ENCODE measurements at regions not wholly inside any gene's neighbourhood (a gene's known extent, or its start where the extent isn't known, plus 50 kb on each side); places are given as distances from the start of the nearest gene placed in this dataset.

GRCh38 chr17:83024218-83024971, 55.0 kb upstream of the METRNL start (continued):
- TF ChIP-seq ZNF280A (IDR thresholded peaks at IDR 0.05; ENCODE audit: low read depth, partially characterized antibody) = no peak
- TF ChIP-seq PHF21A (IDR thresholded peaks at IDR 0.05; ENCODE audit: borderline replicate concordance, low read depth) = no peak

- BruUV-seq (replicated peaks) = no TSS peak
- FAIRE-seq = no peak
- Histone ChIP-seq H3K27ac (ENCODE audit: extremely low read depth, low read depth, low read length) (no peak overlapping the region), H4K20me1 (replicated peaks; ENCODE audit: control insufficient read depth, insufficient read depth, low read length) (no peaks in the 10 kb centered on the region), H3K9ac (ENCODE audit: insufficient read depth in 1 of 2, low read depth in 2 of 2, low read length in 2 of 2) (no peak overlapping the region), H3K9me1 (ENCODE audit: control insufficient read depth, insufficient read depth, low read length) (no peaks in the 10 kb centered on the region), H3K4me3 (no peak overlapping the region), H3K4me1 (replicated peaks in 1 of 2; ENCODE audit: control insufficient read depth in 2 of 2, insufficient read depth in 2 of 2, low read length in 2 of 2) (peaks cover 0 to 12% of the 10 kb centered on the region in 2 experiments; a peak in 2 of 5 replicates), H3K36me3 (ENCODE audit: control insufficient read depth, insufficient read depth, low read length) (peaks cover 6% of the 10 kb centered on the region; the same call in 2 of the 3 replicates), H3K27me3 (ENCODE audit: control insufficient read depth in 2 of 2, insufficient read depth in 2 of 2, low read length in 2 of 2) (no peaks in the 10 kb centered on the region), H2AFZ (ENCODE audit: low read depth, low read length) (no peak overlapping the region), H3K9me3 (replicated peaks; ENCODE audit: control insufficient read depth, insufficient read depth, low read depth, low read length) (no peaks in the 10 kb centered on the region), H3K4me2 (ENCODE audit: insufficient read depth, low read length) (no peak overlapping the region), H3K79me2 (ENCODE audit: control insufficient read depth, insufficient read depth, low read length) (no peaks in the 10 kb centered on the region)
- WGBS (ENCODE audit: insufficient coverage, low coverage, missing lambda C conversion rate) = 91% methylated on average over 27 of the region's 31 CpGs
- DNase-seq (ENCODE audit: extremely low read depth in 1 of 4, low spot score in 3 of 4) = no peak
- ChIA-PET CTCF (ENCODE audit: low intra/inter-chr PET ratio) (no interaction called here), POLR2A (no interaction called here)
- intact Hi-C loops (cut with micrococcal nuclease) (no loop called here), in situ Hi-C loops (cut with MboI) (no loop called here)
- no peak for ATAC-seq
- TF ChIP-seq SREBF1 (IDR thresholded peaks at IDR 0.05; ENCODE audit: borderline replicate concordance, low read depth, low read length) (no peak), PHB2 (IDR thresholded peaks at IDR 0.05; ENCODE audit: low read depth) (no peak), ZBTB33 (CRISPR knock-in tag; IDR thresholded peaks at IDR 0.05) (no peak), ZBED1 (IDR thresholded peaks at IDR 0.05) (no peak), U2AF1 (optimal IDR thresholded peaks at IDR 0.05; ENCODE audit: low read depth, low read length) (no peak), NFIC (IDR thresholded peaks at IDR 0.05) (no peak), ZNF764 (CRISPR knock-in tag; IDR thresholded peaks at IDR 0.05; ENCODE audit: low read depth) (no peak), POU5F1 (IDR thresholded peaks at IDR 0.05; ENCODE audit: borderline replicate concordance, low read depth, low read length, partially characterized antibody) (no peak), AFF4 (CRISPR knock-in tag; IDR thresholded peaks at IDR 0.05) (no peak), XRCC5 (IDR thresholded peaks at IDR 0.05; ENCODE audit: low read depth, low read length) (no peak), MCM2 (IDR thresholded peaks at IDR 0.05; ENCODE audit: low read depth) (no peak)
Measured at GRCh38 chr17:83025636-83026280, 53.7 kb upstream of the METRNL start.

Measured in K562 (cell line).